SK-N-MC (cell line): ENCODE measurements at regions not wholly inside any gene's neighbourhood (a gene's known extent, or its start where the extent isn't known, plus 50 kb on each side); places are given as distances from the start of the nearest gene placed in this dataset.
A peak's percentile ranks its signal among the peaks of the same experiment; 100 is the strongest.
"Not testable (repeated sequence)": the region's sequence is repeated elsewhere in the genome, so short reads cannot be mapped to it uniquely, and the experiment has no call there.

Experiments
- DNase-seq: peaks from one replicate; pipeline ENCODE4 v3.0.0-alpha.2; 2011; ENCODE audit warnings: low read depth, low spot score
- H3K27ac ChIP-seq: fragments of 200-600 bp; sonication (generic); 2 replicates; pipeline ENCODE4 v1.5.1; 2016; ENCODE audit warnings: mixed run types
- H3K36me3 ChIP-seq: fragments of 200-600 bp; sonication (generic); 2 replicates; pipeline ENCODE4 v1.6.1; 2017; ENCODE audit warnings: antibody characterized with exemption, low read length, mixed read lengths; ENCODE audit not compliant: insufficient read depth
- H3K4me3 ChIP-seq: fragments of 200-600 bp; sonication (generic); 2 replicates; pipeline ENCODE4 v1.5.1; 2016
- H3K9ac ChIP-seq: fragments of 200-600 bp; sonication (generic); 2 replicates; pipeline ENCODE4 v1.8.0; 2017; ENCODE audit warnings: mixed run types, mixed read lengths; ENCODE audit not compliant: insufficient read length
- H3K9me3 ChIP-seq: fragments of 200-600 bp; sonication (generic); 2 replicates; pipeline ENCODE4 v1.6.1; 2017; ENCODE audit warnings: low read depth, mild to moderate bottlenecking, antibody characterized with exemption, low read length, moderate library complexity, mixed read lengths
- EZH2 ChIP-seq: fragments of 200-600 bp; sonication (generic); IDR thresholded peaks from one replicate; pipeline ENCODE4 v1.6.1; 2017; ENCODE audit warnings: antibody characterized with exemption
- FOXP2 ChIP-seq: optimal IDR thresholded peaks from 2 replicates; pipeline ENCODE3; 2011; ENCODE audit warnings: mild to moderate bottlenecking, moderate library complexity; ENCODE audit not compliant: insufficient read depth; ENCODE audit errors: extremely low read length, control extremely low read depth
- POLR2AphosphoS5 ChIP-seq: IDR thresholded peaks from 2 replicates; pipeline ENCODE4 v1.6.1; 2012; ENCODE audit warnings: mild to moderate bottlenecking, low read depth, low read length, borderline replicate concordance

DNA sequence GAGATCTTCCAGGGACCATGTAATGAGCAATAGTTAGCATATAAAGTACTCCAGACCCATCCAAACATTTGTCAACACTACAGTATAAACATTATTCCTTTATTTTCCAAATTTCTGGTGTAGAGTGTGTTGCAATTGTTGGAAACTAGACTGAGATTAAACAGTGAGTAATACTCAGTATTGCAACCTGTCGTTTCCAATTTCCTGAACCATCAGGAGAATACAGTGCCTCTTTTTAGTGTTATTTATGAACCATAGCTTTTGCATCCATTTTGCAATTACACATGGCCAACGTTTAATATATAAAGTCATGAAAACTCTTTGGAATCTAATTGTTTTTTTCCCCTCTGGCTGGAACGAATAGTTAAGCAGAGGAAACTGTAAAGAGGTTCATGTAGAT lies 58.3 kb upstream of the DHRSX start:
- no peak for DNase-seq
- H3K9me3 ChIP-seq = no peaks in the 10 kb centered on the region
- TF ChIP-seq EZH2 = no peak
- TF ChIP-seq FOXP2 = no peak
- H3K36me3 ChIP-seq = no peaks in the 10 kb centered on the region
- peak overlapping the region; percentile 55; the same call in 1 of the 2 replicates for H3K27ac ChIP-seq
- H3K4me3 ChIP-seq = no peak overlapping the region
- no peak overlapping the region for H3K9ac ChIP-seq

- Histone ChIP-seq H3K27ac (no peak overlapping the region), H3K9me3 (no peaks in the 10 kb centered on the region), H3K36me3 (no peaks in the 10 kb centered on the region), H3K9ac (no peak overlapping the region), H3K4me3 (no peak overlapping the region)
- TF ChIP-seq EZH2 (no peak), POLR2AphosphoS5 (no peak), FOXP2 (no peak)
- no peak for DNase-seq
Measured at GRCh38 chrX:2554891-2555290, 54.1 kb upstream of the DHRSX start.

- H3K9ac ChIP-seq, H3K36me3 ChIP-seq, DNase-seq, H3K4me3 ChIP-seq, H3K9me3 ChIP-seq, H3K27ac ChIP-seq: not testable (repeated sequence)
Measured at GRCh38 chrX:2554066-2554465, 53.3 kb upstream of the DHRSX start.

DNA sequence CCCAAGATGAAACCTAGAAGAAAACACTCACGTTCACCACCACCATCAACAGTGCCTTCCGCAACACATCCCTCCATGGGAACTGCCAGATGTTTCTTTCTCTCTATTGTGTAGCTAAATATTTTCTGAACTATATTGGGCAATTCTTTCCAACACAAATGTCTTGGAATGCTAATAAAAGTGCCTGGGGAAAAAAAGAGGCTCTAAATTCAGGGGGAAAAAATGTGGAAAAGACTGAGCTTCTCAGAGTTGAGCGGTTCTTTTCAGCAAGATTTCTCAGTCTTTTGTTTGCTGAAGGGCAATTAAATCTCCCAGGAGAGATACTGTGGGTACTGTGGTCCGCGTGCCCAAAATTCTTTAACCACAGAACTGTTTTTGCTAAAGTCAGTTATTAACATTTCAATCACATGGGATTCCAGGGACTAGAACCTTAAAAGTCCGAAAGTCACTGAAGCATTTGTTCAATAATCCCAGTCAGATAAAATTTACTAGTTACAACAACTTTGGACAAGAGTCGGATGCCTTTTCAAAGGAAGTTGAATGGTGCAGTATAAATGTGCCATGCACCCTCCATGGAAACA lies 51.9 kb upstream of the DHRSX start:
- H3K9me3 ChIP-seq = no peaks in the 10 kb centered on the region
- peak overlapping the region; percentile 55 for H3K4me3 ChIP-seq
- peak overlapping the region; percentile 92 for H3K27ac ChIP-seq
- peak; percentile 96 for DNase-seq
- no peaks in the 10 kb centered on the region for H3K36me3 ChIP-seq
- no peak overlapping the region for H3K9ac ChIP-seq
- TF ChIP-seq FOXP2 (no peak), POLR2AphosphoS5 (peak; percentile 43; the same call in 1 of the 2 replicates)

DNA sequence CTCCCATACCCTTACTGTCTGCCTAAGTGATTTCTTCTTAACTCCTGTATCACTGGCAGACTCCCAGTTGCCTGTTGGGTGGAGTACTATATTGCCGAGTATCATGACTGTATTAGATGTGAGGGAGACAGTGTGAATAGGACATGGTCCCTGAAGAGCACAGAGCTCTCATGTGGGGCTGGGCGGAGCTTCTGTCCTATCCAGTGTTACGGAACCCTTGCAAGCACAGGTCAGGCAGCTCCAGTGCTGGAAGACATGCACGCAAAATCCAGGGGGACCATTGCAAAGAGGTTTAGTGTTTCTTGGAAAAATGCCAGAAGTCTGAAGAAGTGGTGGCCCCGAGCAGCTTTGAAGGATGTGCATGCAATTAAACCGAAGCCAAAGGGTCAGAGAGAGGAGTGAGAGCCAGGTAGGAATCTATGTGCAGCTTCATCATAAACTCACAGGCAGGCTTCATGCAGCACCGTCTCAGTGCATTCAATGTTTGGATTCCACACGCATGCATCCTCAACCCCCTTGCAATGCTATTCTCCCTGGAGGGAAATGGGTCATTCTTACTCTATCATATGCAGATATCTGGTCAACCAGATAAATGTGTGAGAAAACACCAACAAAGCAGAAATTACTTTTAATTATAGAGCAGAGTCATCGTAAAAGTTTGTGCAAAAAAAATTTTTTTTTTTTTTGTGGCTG lies 49.7 kb upstream of the DHRSX start:
- TF ChIP-seq FOXP2 (no peak), POLR2AphosphoS5 (no peak), EZH2 (no peak)
- H3K9ac ChIP-seq = no peak overlapping the region
- no peak for DNase-seq
- no peaks in the 10 kb centered on the region for H3K36me3 ChIP-seq
- 0 out of 2 replicates have a peak overlapping the region, but pooled peaks have one; percentile 11 for H3K4me3 ChIP-seq
- H3K27ac ChIP-seq = no peak overlapping the region
- no peaks in the 10 kb centered on the region for H3K9me3 ChIP-seq
